ENCODE measurements at regions not wholly inside any gene's neighbourhood (a gene's known extent, or its start where the extent isn't known, plus 50 kb on each side); places are given as distances from the start of the nearest gene placed in this dataset.

DNA sequence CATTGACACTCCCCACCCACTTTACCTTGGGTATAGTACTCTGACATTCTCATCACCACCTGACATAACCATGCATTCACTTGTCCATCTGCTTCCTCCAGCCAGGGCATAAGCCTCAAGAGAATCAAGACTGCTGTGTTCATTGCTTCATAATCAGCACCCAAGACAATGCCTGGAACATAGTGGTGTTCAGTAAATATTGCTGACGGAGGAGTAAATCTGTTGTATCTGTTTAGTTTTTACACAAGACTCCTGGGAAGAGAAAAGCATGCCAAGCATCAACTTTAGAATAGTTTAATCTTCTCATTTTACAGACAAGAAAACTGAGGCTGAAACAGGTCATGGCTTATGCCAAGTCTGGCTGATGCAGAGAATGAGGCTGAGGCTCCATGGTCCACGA lies 173.9 kb upstream of the DUSP10 start:
- ChIA-PET POLR2A (no interaction called here), CTCF (no interaction called here)

DNA sequence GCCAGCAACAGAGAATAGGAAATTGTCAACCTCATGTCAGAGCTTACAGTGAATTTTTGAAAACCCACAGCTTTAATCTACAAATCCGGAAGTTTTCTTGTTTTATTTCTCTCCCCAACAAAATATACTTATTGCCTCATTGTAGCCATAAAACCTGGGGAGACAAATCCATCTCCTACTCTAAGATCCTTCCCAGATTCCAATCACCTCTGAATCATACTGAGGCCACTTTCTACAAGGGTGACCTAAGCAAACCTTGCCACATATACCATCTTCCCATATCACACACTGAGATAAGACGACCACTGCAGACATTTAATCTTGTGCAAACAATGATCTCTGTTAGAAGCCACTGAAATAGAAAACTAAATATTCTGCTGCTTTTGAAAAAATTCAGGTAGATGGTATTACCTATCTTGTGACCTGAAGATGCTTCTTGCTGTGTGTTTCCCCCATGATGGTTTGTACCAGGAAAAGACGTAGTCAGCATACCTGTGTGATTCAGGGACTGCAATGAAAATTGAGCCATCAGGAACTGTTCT lies 171.5 kb upstream of the DUSP10 start:
- POLR2A ChIA-PET, result no interaction called here
- CTCF ChIA-PET, result no interaction called here

DNA sequence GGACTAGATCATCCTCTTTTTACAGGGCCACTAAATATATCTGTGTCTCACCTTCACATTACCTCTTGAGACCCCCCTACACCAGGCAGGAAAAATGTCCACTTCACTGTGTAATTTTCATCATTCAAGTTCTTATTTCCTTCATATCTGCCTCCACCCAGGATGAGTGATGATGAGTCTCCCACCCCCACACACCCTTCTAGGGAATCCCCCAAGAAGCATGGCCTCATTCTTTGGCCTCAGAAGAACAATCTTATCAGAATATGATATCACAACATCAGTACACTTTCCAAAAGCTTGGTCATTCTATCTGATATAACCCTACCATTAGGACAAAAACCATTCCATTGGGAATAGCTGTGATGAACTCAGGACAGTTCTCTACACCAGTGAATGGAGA lies 170.3 kb upstream of the DUSP10 start:
- POLR2A ChIA-PET, result no interaction called here
- CTCF ChIA-PET, result no interaction called here

DNA sequence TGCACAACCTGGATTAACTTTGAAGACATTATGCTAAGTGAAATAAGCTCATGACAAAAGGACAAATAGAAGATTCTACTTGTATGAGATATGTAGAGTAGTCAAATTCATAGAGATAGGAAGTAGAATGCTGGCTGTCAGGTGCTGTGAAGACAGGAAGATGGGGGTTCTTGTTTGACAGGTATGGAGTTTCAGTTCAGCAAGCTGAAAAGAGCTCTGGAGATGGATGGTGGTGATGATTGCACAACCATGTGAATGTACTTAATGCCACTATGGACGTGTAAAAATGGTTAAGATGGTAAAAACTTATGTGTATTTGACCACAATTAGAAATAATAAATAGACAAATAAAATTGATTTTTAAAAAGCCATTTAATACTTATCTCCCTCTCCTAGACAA lies 169.8 kb upstream of the DUSP10 start:
- ChIA-PET POLR2A (no interaction called here), CTCF (no interaction called here)

DNA sequence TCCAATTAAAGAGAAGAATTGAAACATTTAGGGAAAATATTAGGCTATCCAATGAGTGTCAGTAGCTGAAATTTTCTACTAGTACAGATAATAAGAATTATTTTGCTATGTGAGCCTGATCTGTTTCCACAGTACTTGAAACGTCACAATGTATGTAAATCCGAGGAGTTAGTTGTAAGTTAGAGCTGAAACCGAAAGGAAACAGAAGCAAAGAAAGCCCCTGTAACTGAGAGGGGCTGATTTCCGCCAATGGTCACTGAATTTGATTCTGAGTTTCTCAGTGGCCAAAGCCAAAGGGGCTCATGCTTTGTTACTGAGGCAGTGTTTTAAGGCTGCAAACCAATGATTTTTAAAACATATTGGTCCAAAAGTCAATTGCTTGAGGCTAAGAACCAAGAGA lies 168.3 kb upstream of the DUSP10 start:
- POLR2A ChIA-PET, result no interaction called here
- CTCF ChIA-PET, result no interaction called here

DNA sequence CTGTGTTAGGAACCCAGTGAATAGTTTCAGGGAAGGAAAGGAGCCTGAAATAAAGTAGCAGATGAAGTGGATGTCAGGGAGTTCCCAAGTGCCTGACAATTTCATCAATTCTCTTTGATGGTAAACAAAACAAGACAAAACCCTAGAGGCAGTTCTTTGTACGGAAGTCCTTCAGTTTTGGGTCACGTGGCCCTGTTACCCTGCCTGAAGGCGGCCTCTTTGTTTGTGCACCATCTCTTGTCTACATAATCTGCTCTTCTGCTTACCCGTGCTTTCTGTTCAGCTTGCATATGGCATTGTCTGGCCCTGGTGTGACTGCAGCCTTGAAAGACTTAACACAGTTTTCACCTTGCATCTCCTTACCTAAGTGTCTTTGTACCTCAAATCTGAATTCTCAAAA lies 166.7 kb upstream of the DUSP10 start:
- CTCF ChIA-PET, result no interaction called here
- POLR2A ChIA-PET, result no interaction called here

DNA sequence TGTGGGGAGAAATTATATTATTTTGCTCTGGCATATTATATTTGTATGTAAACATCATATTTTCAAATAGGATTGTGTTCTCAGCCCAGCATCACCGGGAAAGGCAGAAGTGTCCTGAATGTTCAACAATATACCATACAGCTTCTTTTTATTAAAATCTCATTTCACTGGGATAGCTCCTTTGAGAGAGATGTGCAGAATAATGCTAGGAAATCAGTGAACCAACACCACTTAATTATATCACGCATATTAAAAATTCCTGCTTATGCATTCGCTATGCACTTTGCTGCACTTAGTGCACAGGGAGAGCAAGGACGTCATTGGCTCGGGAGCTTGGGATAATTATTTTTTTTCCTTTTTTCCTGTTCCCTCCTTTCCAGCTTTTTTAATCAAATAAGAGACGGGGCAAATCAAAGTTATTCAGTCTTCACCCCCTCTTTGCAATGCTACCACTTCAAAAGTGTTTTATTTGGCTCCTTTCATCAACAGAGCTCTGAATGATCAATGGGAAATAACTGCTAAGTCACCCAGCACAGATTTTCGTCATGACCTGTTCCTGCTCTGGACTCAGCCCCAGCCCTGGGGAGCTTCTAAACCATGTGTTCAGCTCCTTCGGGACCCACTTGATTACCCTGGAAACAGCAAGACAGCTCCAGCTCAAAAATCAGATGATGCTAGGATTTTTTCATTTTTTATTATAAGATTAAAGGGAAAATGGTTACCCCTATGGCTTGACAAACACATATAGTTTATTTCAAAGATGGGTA lies 165.5 kb upstream of the DUSP10 start:
- POLR2A ChIA-PET, result no interaction called here
- CTCF ChIA-PET, result no interaction called here

DNA sequence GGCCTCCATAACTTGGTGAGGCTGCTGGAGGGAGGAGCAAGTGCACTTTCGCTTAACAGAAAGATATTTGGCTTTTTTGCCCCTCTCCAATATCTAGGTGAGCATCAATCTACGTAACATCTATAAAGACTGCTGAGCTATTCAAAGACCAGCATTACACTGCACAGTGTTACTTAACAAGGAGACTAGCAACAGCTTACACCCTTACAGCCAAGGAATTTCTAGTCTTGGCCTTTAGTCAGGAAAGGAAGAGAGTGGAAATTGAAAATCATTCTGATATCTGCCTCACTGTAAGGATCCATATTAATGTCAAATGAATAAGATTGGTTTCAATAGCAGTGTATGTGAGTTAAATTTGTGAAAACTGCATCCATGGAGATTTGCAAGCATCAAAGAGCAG lies 163.9 kb upstream of the DUSP10 start:
- ChIA-PET POLR2A (no interaction called here), CTCF (no interaction called here)

DNA sequence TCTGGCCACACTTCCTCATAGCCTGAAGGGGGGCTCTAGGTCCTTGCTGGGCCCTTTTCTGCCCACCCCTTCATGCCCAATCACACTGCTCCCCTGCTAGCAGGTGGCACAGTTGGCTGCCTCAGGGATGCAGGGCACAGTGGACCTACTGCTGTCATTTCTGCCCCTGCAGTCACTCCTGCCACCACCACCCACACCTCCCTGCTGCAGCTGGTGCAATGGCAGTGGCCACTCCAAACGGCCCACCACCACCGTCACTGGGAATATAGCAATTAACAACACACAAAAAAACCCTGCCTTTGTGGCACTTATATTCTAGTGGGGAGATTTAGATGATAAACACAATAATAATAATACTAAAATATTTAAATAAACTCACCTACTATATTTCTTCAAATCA lies 162.4 kb upstream of the DUSP10 start:
- ChIA-PET POLR2A (no interaction called here), CTCF (no interaction called here)

DNA sequence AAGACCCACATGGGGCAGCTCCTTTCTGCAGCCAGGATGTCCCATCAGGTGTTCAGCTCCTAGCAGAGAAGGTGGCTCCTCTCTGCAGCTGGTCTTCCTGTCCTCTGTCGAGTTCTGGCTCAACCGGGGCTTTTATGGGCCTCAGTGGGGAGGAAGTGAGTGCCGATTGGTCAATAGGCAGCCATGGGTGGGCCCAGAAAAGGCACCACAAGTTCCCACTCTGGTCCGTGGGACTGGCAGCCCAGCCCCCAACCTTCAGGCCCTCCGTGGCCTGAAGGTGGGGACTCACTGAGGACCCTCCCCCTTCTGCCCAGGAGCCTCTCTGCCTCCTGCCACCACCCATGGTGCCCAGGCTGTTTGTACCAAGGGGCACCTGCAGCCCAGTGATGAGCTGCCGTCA lies 161.7 kb upstream of the DUSP10 start:
- CTCF ChIA-PET, result no interaction called here

DNA sequence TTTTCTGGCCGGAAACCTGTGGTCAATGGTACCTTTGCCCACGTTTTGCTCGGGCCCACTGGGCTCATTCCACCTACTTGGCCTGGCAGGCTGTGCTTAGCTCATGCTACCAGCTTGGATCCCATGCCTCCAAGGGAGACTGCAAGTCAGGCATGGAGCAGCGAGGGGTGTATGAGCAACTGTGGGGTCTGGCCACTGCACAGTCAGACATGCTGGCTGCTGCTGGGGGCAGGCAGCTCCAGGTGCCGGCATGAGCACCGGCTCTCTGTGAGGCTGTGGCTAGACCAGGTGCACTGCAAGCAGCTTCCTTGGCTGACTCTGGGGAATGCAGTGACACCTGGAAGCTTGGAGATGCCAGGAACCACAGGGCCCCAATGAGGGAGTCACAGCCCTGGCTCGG lies 161.1 kb upstream of the DUSP10 start:
- POLR2A ChIA-PET, result no interaction called here
- CTCF ChIA-PET, result no interaction called here

More for the DNA sequence above, 161.7 kb upstream of the DUSP10 start:
- POLR2A ChIA-PET, result no interaction called here

DNA sequence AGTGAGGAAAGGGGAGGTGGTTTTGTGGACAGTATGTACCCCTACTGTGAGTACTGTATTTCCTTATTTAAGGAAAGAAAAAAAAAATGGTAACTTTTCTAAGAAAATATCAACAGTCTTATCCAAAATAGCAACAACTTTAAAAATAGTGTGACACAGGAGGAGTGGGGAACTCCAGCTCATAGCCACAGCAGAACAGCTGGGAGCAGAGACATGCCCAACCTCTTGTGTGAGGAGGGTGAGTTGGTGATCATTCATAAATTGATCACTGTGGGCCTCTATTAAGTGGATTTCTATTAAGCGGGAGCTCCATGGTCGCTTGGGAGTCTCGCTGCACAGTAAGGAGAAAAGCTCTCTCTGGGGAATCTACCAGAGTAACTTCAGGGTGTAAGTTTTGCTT lies 158.8 kb upstream of the DUSP10 start:
- CTCF ChIA-PET, result no interaction called here
- POLR2A ChIA-PET, result no interaction called here

DNA sequence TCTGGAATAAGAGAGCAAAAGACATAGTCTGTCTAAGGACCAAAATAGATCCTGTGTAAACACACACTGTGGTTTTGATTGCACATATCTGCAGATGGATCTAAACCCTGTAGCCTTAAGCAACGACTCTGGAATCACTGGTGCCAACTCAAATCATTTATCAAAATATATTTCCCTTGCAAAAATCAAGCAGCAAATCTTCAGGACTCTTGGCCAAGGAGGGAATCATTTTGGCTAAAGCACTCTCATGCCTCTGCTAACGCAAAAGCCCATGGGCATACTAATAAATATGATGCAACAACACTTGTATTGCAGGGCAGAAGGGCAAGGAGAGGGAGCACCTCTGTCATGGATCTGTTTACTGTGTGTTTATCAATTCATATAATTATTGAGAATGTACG lies 155.4 kb upstream of the DUSP10 start:
- ChIA-PET CTCF (no interaction called here), POLR2A (no interaction called here)

DNA sequence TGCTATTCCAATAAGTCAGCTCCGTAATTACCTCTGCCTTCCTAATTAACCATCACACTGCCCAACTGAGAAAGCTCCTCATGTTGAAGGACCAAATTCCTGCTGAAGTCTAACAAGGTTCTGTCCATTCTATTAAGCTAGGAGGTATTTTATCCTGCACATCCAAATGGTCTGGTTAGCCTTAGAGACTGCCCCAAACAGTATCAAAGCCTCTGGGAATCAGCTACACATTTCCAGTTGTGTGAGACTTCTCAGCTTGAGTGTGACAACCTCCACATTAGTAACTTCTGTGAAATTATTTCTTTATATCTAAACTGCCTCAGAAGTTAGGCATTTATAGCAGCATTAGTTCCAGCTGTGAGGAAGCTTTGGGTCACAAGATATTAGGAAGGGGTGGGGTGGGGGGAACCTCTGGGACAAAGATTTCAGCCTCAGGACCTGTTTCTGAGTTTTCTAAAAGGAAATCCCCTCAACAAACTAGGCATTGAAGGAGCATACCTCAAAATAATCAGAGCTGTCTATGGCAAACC lies 150.5 kb upstream of the DUSP10 start:
- ChIA-PET POLR2A (no interaction called here), CTCF (interaction anchor here (1.0 kb wide), 1 partner anchor 414 kb away, joined by 4 read pairs; no protein-coding TSS in a partner anchor)

DNA sequence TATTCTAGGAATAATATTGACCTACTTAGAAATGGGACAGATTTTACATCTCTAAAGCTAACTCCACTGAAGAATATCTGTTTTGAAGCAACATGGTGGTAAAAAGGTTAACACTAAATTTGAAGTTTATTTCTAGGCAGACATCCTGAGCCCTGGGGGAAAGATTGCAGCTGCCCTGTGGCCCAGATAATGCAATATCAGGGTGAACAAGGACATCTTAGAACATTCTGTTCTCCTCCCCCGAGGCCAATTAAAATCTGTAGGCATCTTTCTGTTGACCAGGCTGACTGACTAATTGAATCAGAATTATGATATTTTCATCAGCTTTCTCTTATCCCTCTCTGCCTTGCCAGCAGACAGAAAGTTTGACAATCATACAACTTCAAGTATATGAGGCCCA lies 149.8 kb upstream of the DUSP10 start:
- CTCF ChIA-PET, result no interaction called here
- POLR2A ChIA-PET, result no interaction called here

DNA sequence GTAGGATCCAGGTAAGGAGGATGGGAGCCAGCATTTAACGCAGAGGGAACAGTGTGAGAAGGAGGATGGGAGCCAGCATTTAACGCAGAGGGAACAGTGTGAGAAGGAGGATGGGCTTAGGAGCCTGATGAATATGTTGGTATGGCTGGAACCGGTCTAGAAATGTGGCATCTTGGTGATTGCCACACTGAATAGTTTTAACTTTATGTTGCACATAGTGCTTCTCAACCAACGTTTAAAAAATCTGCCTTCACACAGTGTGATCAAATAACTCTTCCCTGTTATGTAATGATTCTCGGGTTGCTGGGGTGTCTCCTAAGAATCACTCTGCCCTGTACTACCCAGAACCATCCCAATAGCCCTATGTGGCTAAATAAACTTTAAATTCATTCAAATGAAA lies 146.9 kb upstream of the DUSP10 start:
- ChIA-PET CTCF (no interaction called here), POLR2A (no interaction called here)

DNA sequence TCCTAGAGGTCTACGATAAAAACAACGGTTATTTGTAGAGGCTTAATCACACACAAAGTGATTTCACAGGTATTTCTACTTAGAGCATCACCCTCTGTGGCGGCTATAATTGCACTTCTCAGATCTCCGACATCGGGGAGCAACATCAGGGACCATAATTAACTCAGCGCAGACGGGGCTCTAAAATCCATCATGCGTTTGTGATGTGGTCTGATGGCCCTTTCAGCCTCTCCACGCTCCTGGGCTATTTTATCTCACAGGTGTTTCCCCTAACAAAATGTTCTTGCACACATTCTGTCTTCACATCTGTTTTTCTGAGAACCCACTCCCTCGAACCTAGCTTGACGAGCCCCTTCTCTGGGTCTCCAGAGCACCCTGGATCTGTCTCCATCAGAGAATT lies 146.3 kb upstream of the DUSP10 start:
- CTCF ChIA-PET, result no interaction called here
- POLR2A ChIA-PET, result no interaction called here

DNA sequence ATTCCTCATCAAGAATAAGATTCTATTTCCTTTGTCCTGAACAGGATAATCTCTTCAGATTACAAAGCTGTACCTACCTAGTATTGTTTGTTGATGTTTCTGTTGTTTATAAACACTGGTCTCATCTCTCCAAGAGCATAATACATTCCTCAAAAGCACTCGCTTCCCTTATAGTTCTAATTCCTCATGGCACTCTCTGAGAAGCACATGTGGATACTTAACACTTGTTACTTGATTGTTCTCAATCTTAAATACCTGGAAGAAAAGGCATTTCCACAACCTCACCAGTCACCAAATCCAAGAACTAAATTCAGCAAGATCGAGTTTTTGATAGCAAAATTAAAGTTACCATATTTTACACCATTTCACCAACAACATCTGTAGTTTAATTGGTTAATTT lies 145.9 kb upstream of the DUSP10 start:
- ChIA-PET CTCF (no interaction called here), POLR2A (no interaction called here)

DNA sequence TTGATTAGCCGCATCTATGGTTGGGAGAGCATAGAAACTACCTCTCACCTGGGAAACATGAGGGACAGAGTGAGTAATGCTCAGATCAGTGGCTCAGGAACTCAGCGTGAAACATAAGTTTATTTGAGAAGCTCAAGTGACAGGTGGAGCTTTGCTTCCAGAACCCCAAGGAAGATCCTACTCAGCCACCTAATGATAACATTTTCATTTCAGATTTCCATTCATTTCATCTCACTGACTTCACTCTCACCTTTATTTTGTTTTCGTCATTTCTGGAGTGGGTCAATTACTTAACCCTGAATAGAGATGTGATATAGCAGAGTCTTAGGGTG lies 145.5 kb upstream of the DUSP10 start:
- CTCF ChIA-PET, result no interaction called here
- POLR2A ChIA-PET, result no interaction called here

DNA sequence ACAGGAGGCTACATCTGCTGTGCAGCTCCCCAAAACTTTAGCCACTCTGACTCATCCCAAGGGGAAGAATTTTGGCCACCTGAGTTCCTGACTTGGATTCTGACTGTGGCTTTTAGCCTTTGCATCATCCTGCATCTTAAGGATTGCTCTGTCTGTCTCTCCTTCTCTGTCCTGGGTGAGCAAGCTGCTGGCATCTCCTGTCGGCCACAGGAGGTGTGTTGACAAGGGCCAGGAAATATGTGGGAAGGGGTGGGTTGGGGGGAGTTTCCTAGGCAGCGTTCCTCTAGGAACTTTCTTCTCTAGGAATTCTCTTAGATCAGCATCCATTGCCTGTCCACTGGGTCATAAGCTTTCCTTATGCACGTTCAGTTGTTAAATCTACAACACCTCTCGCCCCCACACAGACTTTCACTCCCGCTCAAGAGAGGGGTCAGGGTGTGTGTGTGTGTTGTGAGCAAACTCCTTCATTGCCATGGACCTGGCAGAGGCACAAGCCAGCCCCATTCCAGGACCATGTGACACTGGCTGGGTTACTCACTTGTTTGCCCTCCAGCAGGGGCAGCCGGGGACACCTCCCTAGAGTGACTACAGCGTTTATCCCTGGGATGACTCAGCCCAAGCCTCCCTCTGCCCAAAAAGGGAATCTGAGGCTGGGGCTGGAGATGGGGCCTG lies 145.0 kb upstream of the DUSP10 start:
- ChIA-PET POLR2A (no interaction called here), CTCF (no interaction called here)

DNA sequence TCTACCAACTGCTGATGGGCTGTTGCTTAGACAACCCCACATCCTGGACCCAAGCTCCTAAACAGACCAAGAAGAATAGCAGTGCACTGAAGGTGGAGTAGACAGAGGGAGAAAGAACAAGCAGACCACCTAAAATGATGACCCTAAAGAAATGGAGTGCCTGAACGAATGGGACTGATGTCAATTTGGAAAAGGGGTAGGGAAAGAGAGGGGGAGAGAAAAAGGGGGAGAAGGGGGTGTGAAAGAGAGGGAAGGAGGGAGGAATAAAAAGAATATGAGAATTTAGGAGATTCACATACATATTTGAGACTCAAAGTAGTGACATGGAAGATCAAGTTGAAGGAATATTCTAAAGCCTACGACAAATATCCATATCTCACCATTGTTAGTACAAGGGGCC lies 144.4 kb upstream of the DUSP10 start:
- POLR2A ChIA-PET, result no interaction called here

DNA sequence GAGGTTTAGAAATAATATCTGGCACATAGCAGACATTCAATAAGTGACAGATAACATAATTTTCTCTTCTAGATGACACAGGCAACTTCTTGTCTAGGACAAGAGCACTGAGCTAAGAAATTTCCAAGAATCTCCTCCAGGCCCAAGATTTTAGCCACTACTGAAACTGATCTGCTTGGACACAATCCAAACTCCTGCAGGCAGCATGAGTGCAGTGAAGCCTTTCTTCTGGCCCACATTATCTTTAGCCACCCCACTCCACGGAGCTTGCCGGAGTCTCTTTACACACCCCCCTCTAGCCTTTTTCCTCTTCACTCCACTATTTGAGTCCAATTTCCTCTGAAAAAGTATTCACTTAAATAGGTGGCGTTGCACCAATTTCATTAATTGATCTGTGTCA lies 142.9 kb upstream of the DUSP10 start:
- ChIA-PET CTCF (no interaction called here), POLR2A (no interaction called here)

More for the DNA sequence above, 144.4 kb upstream of the DUSP10 start:
- CTCF ChIA-PET, result no interaction called here

All from activated CD8-positive, alpha-beta memory T cell treated with anti-CD3 and anti-CD28 coated beads for 36 hours (primary cell).